ENCODE measurements at regions not wholly inside any gene's neighbourhood (a gene's known extent, or its start where the extent isn't known, plus 50 kb on each side); places are given as distances from the start of the nearest gene placed in this dataset.
"Not testable (repeated sequence)": the region's sequence is repeated elsewhere in the genome, so short reads cannot be mapped to it uniquely, and the experiment has no call there.

GRCh38 chr1:234960722-234961455, 167.7 kb downstream of the TOMM20 start:
- no peak for DNase-seq (ENCODE audit: low read depth in 2 of 2)

- no peak for DNase-seq (ENCODE audit: low read depth in 2 of 2)
Observed at GRCh38 chr1:234958706-234959657, 169.7 kb downstream of the TOMM20 start.

GRCh38 chr1:234958066-234958705, 170.5 kb downstream of the TOMM20 start:
- no peak for DNase-seq (ENCODE audit: low read depth in 2 of 2)

GRCh38 chr1:234957330-234958065, 171.1 kb downstream of the TOMM20 start:
- no peak for DNase-seq (ENCODE audit: low read depth in 2 of 2)

GRCh38 chr1:234956821-234957329, 171.8 kb downstream of the TOMM20 start:
- no peak for DNase-seq (ENCODE audit: low read depth in 2 of 2)

- no peak for DNase-seq (ENCODE audit: low read depth in 2 of 2)
Observed at GRCh38 chr1:234955107-234955731, 173.4 kb downstream of the TOMM20 start.

GRCh38 chr1:234954613-234955012, 174.0 kb downstream of the TOMM20 start:
- no peak for DNase-seq (ENCODE audit: low read depth in 2 of 2)

GRCh38 chr1:234953655-234954405, 174.8 kb downstream of the TOMM20 start:
- no peak for DNase-seq (ENCODE audit: low read depth in 2 of 2)

GRCh38 chr1:234950598-234950997, 178.0 kb downstream of the TOMM20 start:
- no peak for DNase-seq (ENCODE audit: low read depth in 2 of 2)

GRCh38 chr1:234949528-234949927, 179.1 kb downstream of the TOMM20 start:
- DNase-seq (ENCODE audit: low read depth in 2 of 2), result not testable (repeated sequence)

- DNase-seq (ENCODE audit: low read depth in 2 of 2), result no peak
Observed at GRCh38 chr1:234944439-234945344, 183.9 kb downstream of the TOMM20 start.

- no peak for DNase-seq (ENCODE audit: low read depth in 2 of 2)
Observed at GRCh38 chr1:234943836-234944402, 184.7 kb downstream of the TOMM20 start.

GRCh38 chr1:234942879-234943506, 185.6 kb downstream of the TOMM20 start:
- DNase-seq (ENCODE audit: low read depth in 2 of 2), result no peak

- no peak for DNase-seq (ENCODE audit: low read depth in 2 of 2)
Observed at GRCh38 chr1:234942012-234942332, 186.7 kb downstream of the TOMM20 start.

GRCh38 chr1:234941321-234942011, 187.2 kb downstream of the TOMM20 start:
- DNase-seq (ENCODE audit: low read depth in 2 of 2), result no peak

GRCh38 chr1:234940841-234941240, 187.8 kb downstream of the TOMM20 start:
- DNase-seq (ENCODE audit: low read depth in 2 of 2), result no peak

GRCh38 chr1:234938924-234939323, 189.7 kb downstream of the TOMM20 start:
- DNase-seq (ENCODE audit: low read depth in 2 of 2), result no peak

- no peak for DNase-seq (ENCODE audit: low read depth in 2 of 2)
Observed at GRCh38 chr1:234938135-234938534, 190.5 kb downstream of the TOMM20 start.

Data from stimulated activated CD4-positive, alpha-beta T cell treated with anti-CD3 and anti-CD28 coated beads, Interleukin-12 subunit alpha, Interleukin-12 subunit beta, amount 100 ng/mL, for 24 hours (primary cell).